ENCODE measurements at regions not wholly inside any gene's neighbourhood (a gene's known extent, or its start where the extent isn't known, plus 50 kb on each side); places are given as distances from the start of the nearest gene placed in this dataset.

- TF ChIP-seq POLR2AphosphoS5 (IDR thresholded peaks at IDR 0.05; ENCODE audit: borderline replicate concordance, low read depth, low read length) (no peak), EZH2 (IDR thresholded peaks at IDR 0.05) (no peak)
Observed at GRCh38 chr9:91111876-91112275, 249.8 kb downstream of the AUH start.
